ENCODE measurements at regions not wholly inside any gene's neighbourhood (a gene's known extent, or its start where the extent isn't known, plus 50 kb on each side); places are given as distances from the start of the nearest gene placed in this dataset.
"Not testable (repeated sequence)": the region's sequence is repeated elsewhere in the genome, so short reads cannot be mapped to it uniquely, and the experiment has no call there.

DNA sequence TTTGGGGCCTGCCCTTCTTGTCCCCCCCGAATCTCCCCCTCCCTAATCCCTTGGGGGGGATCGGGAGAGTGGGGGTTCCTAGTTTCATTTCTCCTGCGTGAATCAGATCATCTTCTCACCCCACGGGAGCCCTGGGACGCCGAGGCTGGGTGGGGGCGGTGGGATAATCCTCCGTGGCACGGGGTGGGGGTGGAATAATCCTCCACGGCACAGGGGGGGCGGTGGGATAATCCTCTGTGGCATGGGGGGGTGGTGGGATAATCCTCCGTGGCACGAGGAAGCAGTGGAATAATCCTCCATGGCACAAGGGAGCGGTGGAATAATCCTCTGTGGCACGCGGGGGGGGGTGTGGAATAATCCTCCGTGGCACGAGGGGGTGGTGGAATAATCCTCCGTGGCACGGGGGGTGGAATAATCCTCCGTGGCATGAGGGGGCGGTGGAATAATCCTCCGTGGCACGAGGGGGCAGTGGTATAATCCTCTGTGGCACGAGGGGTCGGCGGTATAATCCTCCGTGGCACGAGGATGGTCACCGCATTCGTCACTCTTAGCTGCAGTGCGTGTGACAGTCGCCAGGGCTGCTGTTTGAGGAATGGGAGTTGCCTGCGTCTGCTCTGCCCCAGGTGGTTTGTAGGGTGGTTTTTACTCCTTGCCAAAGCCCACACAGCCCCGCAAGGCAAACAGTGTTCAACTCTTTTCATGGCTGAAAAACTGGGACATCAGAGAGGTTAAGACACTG, 156.9 kb downstream of the LAT start:
- intact Hi-C loops (cut with DNase I) = no loop called here
- H3K27me3 ChIP-seq = peaks cover 0 to 4% (median 0%) of the 10 kb centered on the region in 4 donors
- H3K9me3 ChIP-seq = no peaks in the 10 kb centered on the region
- WGBS, 2 donors = 62 to 82% methylated on average over 18 to 23 of the region's 35 CpGs
- no peak for DNase-seq
- no peaks in the 10 kb centered on the region for H3K4me1 ChIP-seq
- no peak overlapping the region for H3K27ac ChIP-seq
- H3K36me3 ChIP-seq = no peaks in the 10 kb centered on the region
- TF ChIP-seq, protein P1, sequence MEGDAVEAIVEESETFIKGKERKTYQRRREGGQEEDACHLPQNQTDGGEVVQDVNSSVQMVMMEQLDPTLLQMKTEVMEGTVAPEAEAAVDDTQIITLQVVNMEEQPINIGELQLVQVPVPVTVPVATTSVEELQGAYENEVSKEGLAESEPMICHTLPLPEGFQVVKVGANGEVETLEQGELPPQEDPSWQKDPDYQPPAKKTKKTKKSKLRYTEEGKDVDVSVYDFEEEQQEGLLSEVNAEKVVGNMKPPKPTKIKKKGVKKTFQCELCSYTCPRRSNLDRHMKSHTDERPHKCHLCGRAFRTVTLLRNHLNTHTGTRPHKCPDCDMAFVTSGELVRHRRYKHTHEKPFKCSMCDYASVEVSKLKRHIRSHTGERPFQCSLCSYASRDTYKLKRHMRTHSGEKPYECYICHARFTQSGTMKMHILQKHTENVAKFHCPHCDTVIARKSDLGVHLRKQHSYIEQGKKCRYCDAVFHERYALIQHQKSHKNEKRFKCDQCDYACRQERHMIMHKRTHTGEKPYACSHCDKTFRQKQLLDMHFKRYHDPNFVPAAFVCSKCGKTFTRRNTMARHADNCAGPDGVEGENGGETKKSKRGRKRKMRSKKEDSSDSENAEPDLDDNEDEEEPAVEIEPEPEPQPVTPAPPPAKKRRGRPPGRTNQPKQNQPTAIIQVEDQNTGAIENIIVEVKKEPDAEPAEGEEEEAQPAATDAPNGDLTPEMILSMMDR (IDR thresholded peaks at IDR 0.05) = no peak
- no peak for TF ChIP-seq POLR2A (IDR thresholded peaks at IDR 0.05)
- H3K4me3 ChIP-seq = no peak overlapping the region

- H3K27me3 ChIP-seq; intact Hi-C loops (cut with DNase I); H3K27ac ChIP-seq; H3K36me3 ChIP-seq; H3K4me3 ChIP-seq; DNase-seq; H3K4me1 ChIP-seq; H3K9me3 ChIP-seq: not testable (repeated sequence)
- 88 to 94% methylated on average over 11 to 12 of the region's 12 CpGs for WGBS, 2 donors
Observed at GRCh38 chr16:29141121-29141520, 156.3 kb downstream of the LAT start.

GRCh38 chr16:29139901-29140855, 155.3 kb downstream of the LAT start:
- H3K36me3 ChIP-seq; H3K27ac ChIP-seq; H3K4me1 ChIP-seq; H3K9me3 ChIP-seq; H3K4me3 ChIP-seq; DNase-seq; H3K27me3 ChIP-seq; intact Hi-C loops (cut with DNase I): not testable (repeated sequence)
- 73 to 78% methylated on average over 25 to 35 of the region's 44 CpGs for WGBS, 2 donors

DNA sequence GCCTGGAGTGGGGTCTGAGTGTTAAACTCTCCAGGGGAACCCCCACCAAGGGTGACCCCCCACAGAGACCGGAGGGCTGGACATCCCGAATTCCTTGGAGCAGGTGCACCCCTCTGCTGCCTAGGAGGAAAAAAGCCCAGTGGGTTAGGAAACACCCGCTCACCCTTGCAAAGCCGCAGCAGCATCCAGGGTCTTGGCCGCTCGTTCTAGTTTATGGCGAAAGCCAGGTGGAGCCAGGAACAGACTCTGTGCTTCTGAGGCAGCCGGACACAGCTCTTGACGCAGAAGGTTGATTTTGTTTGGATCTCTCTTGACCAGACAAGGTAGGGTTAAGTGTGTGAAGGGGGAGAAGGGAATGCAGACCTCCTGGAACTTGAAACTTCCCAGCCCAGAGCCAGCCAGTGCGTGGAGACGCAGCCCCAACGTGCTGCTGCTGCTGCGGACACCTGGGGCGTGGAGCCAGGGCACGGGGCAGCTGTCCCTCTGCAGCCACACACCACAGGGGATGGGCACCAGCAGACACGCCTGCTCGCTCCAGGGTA, 154.5 kb downstream of the LAT start:
- Histone ChIP-seq H3K27ac (no peak overlapping the region), H3K36me3 (no peaks in the 10 kb centered on the region), H3K27me3 (peaks cover 0 to 4% (median 0%) of the 10 kb centered on the region in 4 donors), H3K4me3 (no peak overlapping the region), H3K4me1 (no peaks in the 10 kb centered on the region), H3K9me3 (no peaks in the 10 kb centered on the region)
- no peak for DNase-seq
- 30 to 61% methylated on average over 2 to 5 of the region's 17 CpGs for WGBS, 2 donors
- intact Hi-C loops (cut with DNase I) = no loop called here
- TF ChIP-seq, protein P1 (IDR thresholded peaks at IDR 0.05) = no peak
- no peak for TF ChIP-seq POLR2A (IDR thresholded peaks at IDR 0.05)

- 69 to 70% methylated on average over 7 to 11 of the region's 11 CpGs for WGBS, 2 donors
- H3K27me3 ChIP-seq; intact Hi-C loops (cut with DNase I); H3K27ac ChIP-seq; DNase-seq; H3K4me1 ChIP-seq; H3K9me3 ChIP-seq; H3K4me3 ChIP-seq; H3K36me3 ChIP-seq: not testable (repeated sequence)
Observed at GRCh38 chr16:29138698-29139097, 153.8 kb downstream of the LAT start.

GRCh38 chr16:29137894-29138662, 153.2 kb downstream of the LAT start:
- intact Hi-C loops (cut with DNase I); H3K9me3 ChIP-seq; H3K4me1 ChIP-seq; H3K27ac ChIP-seq; H3K36me3 ChIP-seq; H3K4me3 ChIP-seq; DNase-seq: not testable (repeated sequence)
- WGBS, 2 donors = 72 to 80% methylated on average over 8 to 13 of the region's 26 CpGs
- H3K27me3 ChIP-seq = peaks cover 0 to 12% (median 0%) of the 10 kb centered on the region in 4 donors

GRCh38 chr16:29137461-29137860, 152.6 kb downstream of the LAT start:
- H3K27me3 ChIP-seq = peaks cover 0 to 16% (median 0%) of the 10 kb centered on the region in 4 donors
- 78% methylated on average over 6 of the region's 7 CpGs; no CpG with 5 or more reads in 1 of the 2 donors for WGBS, 2 donors
- intact Hi-C loops (cut with DNase I); H3K4me1 ChIP-seq; DNase-seq; H3K9me3 ChIP-seq; H3K36me3 ChIP-seq; H3K27ac ChIP-seq; H3K4me3 ChIP-seq: not testable (repeated sequence)

GRCh38 chr16:29136916-29137315, 152.1 kb downstream of the LAT start:
- intact Hi-C loops (cut with DNase I); H3K27ac ChIP-seq; H3K4me1 ChIP-seq; H3K36me3 ChIP-seq; DNase-seq; H3K9me3 ChIP-seq; H3K4me3 ChIP-seq: not testable (repeated sequence)
- H3K27me3 ChIP-seq = peaks cover 0 to 19% (median 0%) of the 10 kb centered on the region in 4 donors
- WGBS, 2 donors = 78 to 84% methylated on average over 3 to 5 of the region's 8 CpGs

DNA sequence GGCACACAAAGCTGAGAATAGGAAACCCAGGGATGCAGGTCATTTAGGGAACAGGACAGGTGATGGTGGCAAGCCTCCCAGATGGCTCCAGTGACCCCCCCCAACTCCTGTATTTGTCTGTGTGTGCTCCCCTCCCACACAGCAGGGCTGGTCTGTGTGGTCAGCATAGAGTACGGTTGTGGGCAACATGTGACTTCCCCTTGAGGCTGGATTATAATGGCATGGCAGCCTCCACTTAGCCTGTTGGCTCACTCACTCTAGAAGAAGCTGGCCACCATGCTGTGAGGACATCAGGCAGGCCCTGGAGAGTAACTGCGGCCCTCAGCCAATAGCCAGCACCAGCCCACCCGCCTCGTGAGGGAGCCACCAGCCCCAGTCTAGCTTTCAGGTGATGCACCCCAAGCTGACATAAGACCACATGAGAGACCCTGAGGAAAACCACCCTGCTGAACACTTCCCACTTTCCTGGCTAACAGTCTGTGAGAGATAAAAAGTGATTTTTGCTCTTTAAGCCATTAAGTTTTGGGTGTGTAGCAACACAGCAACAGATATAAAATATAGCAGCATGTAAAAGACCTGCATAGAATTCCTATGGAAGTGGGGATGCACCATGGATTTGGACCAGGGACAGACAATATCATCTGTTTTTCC, 151.3 kb downstream of the LAT start:
- H3K27ac ChIP-seq; DNase-seq; H3K4me3 ChIP-seq; H3K9me3 ChIP-seq; H3K36me3 ChIP-seq; intact Hi-C loops (cut with DNase I): not testable (repeated sequence)
- peaks cover 0 to 15% (median under 1%) of the 10 kb centered on the region in 3 donors for H3K4me1 ChIP-seq
- 100% methylated on average over 3 of the region's 4 CpGs; no CpG with 5 or more reads in 1 of the 2 donors for whole genome bisulfite sequencing, 2 donors
- H3K27me3 ChIP-seq = peaks cover 0 to 19% (median 0%) of the 10 kb centered on the region in 4 donors

Measured in esophagus squamous epithelium (tissue), 5 donors.